SU-DHL-6 (cell line): ENCODE measurements at regions not wholly inside any gene's neighbourhood (a gene's known extent, or its start where the extent isn't known, plus 50 kb on each side); places are given as distances from the start of the nearest gene placed in this dataset.

Experiments
- H2AFZ ChIP-seq: fragments of 200-600 bp; sonication (generic); 2 replicates; pipeline ENCODE4 v1.6.1; 2014; ENCODE audit warnings: low read depth, mild to moderate bottlenecking, moderate library complexity, mixed read lengths, antibody characterized with exemption, low read length; ENCODE audit not compliant: severe bottlenecking
- H3F3A ChIP-seq: fragments of 200-600 bp; shearing (Covaris generic); 2 replicates; pipeline ENCODE4 v1.6.0; 2016; ENCODE audit warnings: antibody characterized with exemption, mild to moderate bottlenecking; ENCODE audit not compliant: insufficient read depth
- H3K27ac ChIP-seq: fragments of 200-600 bp; sonication (generic); 2 replicates; pipeline ENCODE4 v1.5.1; 2016; ENCODE audit warnings: low read depth, mild to moderate bottlenecking, low read length, moderate library complexity, mixed read lengths
- H3K27me3 ChIP-seq: fragments of 200-600 bp; sonication (generic), shearing (Covaris generic); 2 replicates; pipeline ENCODE4 v1.6.0; 2014; ENCODE audit warnings: mild to moderate bottlenecking, low read length
- H3K36me3 ChIP-seq: fragments of 200-600 bp; sonication (generic); 2 replicates; pipeline ENCODE4 v1.6.1; 2014; ENCODE audit warnings: mild to moderate bottlenecking, low read length, mixed read lengths
- H3K4me2 ChIP-seq: fragments of 300-600, 200-600 bp; shearing (Covaris generic), sonication (generic); 2 replicates; pipeline ENCODE4 v1.6.0; 2014; ENCODE audit warnings: low read length, low read depth, mild to moderate bottlenecking; ENCODE audit not compliant: poor library complexity, severe bottlenecking
- H3K4me3 ChIP-seq: fragments of 200-600 bp; sonication (generic); 2 replicates; pipeline ENCODE4 v1.5.1; 2014; ENCODE audit warnings: antibody characterized with exemption, low read length, mild to moderate bottlenecking, mixed read lengths; ENCODE audit not compliant: insufficient read depth, poor library complexity, severe bottlenecking
- H3K79me2 ChIP-seq: fragments of 200-600 bp; sonication (generic); 2 replicates; pipeline ENCODE4 v1.6.1; 2014; ENCODE audit warnings: mild to moderate bottlenecking, low read length, moderate library complexity; ENCODE audit not compliant: insufficient read depth
- H3K9ac ChIP-seq: fragments of 200-600 bp; sonication (generic); 2 replicates; pipeline ENCODE4 v1.7.0; 2014; ENCODE audit warnings: mild to moderate bottlenecking, low read length
- H3K9me2 ChIP-seq: fragments of 200-600 bp; sonication (generic); replicated peaks from 2 replicates; pipeline ENCODE4 v1.6.1; 2014; ENCODE audit warnings: low read length; ENCODE audit not compliant: insufficient read depth
- H3K9me3 ChIP-seq: fragments of 200-600 bp; sonication (generic); 2 replicates; pipeline ENCODE4 v1.6.1; 2014; ENCODE audit warnings: low read length, mixed read lengths; ENCODE audit not compliant: insufficient read depth
- H4K20me1 ChIP-seq: fragments of 200-600 bp; sonication (generic); 2 replicates; pipeline ENCODE4 v1.6.1; 2014; ENCODE audit warnings: low read depth, mild to moderate bottlenecking, antibody characterized with exemption, low read length, moderate library complexity, mixed read lengths
- EZH2phosphoT487 ChIP-seq: fragments of 200-600 bp; sonication (generic), shearing (Covaris generic); conservative IDR thresholded peaks from 2 replicates; pipeline ENCODE4 v1.6.1; 2018; ENCODE audit warnings: mild to moderate bottlenecking, antibody characterized with exemption, low read length, moderate library complexity, mixed read lengths
- TF ChIP-seq, protein P1 (sequence below): fragments of 200-600 bp; sonication (generic); IDR thresholded peaks from one replicate; pipeline ENCODE4 v1.5.1; 2017; ENCODE audit warnings: antibody characterized with exemption, mild to moderate bottlenecking, low read length, moderate library complexity; ENCODE audit not compliant: insufficient read depth, poor library complexity, severe bottlenecking

DNA sequence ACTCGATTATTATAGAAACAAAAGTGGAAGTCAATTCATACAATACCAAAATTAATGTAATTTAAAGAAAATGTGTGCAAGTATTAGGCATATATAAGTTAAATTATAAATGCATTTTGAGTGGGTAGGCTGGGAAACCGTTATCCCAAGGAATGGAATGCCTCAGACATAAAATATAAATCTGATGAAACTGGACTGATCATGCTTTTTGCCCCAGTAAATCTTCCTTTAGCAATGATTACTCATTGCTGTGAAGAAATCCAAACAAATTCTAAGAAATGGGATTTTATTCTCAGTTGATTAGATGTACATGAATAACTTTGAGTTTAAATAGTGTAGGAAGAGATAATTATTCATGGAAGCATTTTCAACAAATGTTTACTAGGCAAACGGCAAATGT, 185.5 kb upstream of the KCNMB2 start:
- no peaks in the 10 kb centered on the region for H3K79me2 ChIP-seq
- no peaks in the 10 kb centered on the region; the same call in 1 of the 2 replicates for H3K27me3 ChIP-seq
- no peaks in the 10 kb centered on the region for H4K20me1 ChIP-seq
- no peaks in the 10 kb centered on the region for H3K9me2 ChIP-seq
- no peak for TF ChIP-seq EZH2phosphoT487
- TF ChIP-seq, protein P1, sequence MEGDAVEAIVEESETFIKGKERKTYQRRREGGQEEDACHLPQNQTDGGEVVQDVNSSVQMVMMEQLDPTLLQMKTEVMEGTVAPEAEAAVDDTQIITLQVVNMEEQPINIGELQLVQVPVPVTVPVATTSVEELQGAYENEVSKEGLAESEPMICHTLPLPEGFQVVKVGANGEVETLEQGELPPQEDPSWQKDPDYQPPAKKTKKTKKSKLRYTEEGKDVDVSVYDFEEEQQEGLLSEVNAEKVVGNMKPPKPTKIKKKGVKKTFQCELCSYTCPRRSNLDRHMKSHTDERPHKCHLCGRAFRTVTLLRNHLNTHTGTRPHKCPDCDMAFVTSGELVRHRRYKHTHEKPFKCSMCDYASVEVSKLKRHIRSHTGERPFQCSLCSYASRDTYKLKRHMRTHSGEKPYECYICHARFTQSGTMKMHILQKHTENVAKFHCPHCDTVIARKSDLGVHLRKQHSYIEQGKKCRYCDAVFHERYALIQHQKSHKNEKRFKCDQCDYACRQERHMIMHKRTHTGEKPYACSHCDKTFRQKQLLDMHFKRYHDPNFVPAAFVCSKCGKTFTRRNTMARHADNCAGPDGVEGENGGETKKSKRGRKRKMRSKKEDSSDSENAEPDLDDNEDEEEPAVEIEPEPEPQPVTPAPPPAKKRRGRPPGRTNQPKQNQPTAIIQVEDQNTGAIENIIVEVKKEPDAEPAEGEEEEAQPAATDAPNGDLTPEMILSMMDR, result no peak
- no peak overlapping the region for H3K4me3 ChIP-seq
- no peak overlapping the region for H3K4me2 ChIP-seq
- H3K9me3 ChIP-seq, result no peaks in the 10 kb centered on the region
- no peaks in the 10 kb centered on the region for H3K36me3 ChIP-seq
- H3K27ac ChIP-seq, result no peak overlapping the region
- no peak overlapping the region for H2AFZ ChIP-seq
- no peak overlapping the region for H3K9ac ChIP-seq
- no peaks in the 10 kb centered on the region for H3F3A ChIP-seq

- H3K27me3 ChIP-seq, result no peaks in the 10 kb centered on the region
- H2AFZ ChIP-seq, result no peak overlapping the region
- H3K9me2 ChIP-seq, result no peaks in the 10 kb centered on the region
- H3F3A ChIP-seq, result no peaks in the 10 kb centered on the region
- no peak overlapping the region for H3K27ac ChIP-seq
- H3K9me3 ChIP-seq, result no peaks in the 10 kb centered on the region
- H3K4me2 ChIP-seq, result no peak overlapping the region
- no peak overlapping the region for H3K9ac ChIP-seq
- TF ChIP-seq, protein P1, result no peak
- TF ChIP-seq EZH2phosphoT487, result no peak
- H3K36me3 ChIP-seq, result no peaks in the 10 kb centered on the region
- no peaks in the 10 kb centered on the region for H4K20me1 ChIP-seq
- H3K79me2 ChIP-seq, result no peaks in the 10 kb centered on the region
- H3K4me3 ChIP-seq, result no peak overlapping the region
Observed at GRCh38 chr3:178352326-178353005, 183.8 kb upstream of the KCNMB2 start.

GRCh38 chr3:178353006-178353694, 183.1 kb upstream of the KCNMB2 start:
- Histone ChIP-seq H2AFZ (no peak overlapping the region), H3F3A (no peaks in the 10 kb centered on the region), H3K27me3 (no peaks in the 10 kb centered on the region), H3K9ac (no peak overlapping the region), H3K4me2 (no peak overlapping the region), H3K36me3 (no peaks in the 10 kb centered on the region), H3K9me2 (no peaks in the 10 kb centered on the region), H3K9me3 (no peaks in the 10 kb centered on the region), H3K27ac (no peak overlapping the region), H3K79me2 (no peaks in the 10 kb centered on the region), H4K20me1 (no peaks in the 10 kb centered on the region), H3K4me3 (no peak overlapping the region)
- TF ChIP-seq EZH2phosphoT487, result no peak
- TF ChIP-seq, protein P1, result no peak
